Fibroblast of pulmonary artery (primary cell): ENCODE measurements at regions not wholly inside any gene's neighbourhood (a gene's known extent, or its start where the extent isn't known, plus 50 kb on each side); places are given as distances from the start of the nearest gene placed in this dataset.

ENCODE experiments used
- DNase-seq: peaks from one replicate; pipeline ENCODE4 v3.0.0-alpha.2; 2010; ENCODE audit warnings: low read depth
- H3K4me3 ChIP-seq: replicated peaks from 2 replicates; pipeline ENCODE4 v1.5.1; 2011; ENCODE audit warnings: low read depth, mild to moderate bottlenecking, control low read depth, low read length, moderate library complexity
- CTCF ChIP-seq: IDR thresholded peaks from 2 replicates; pipeline ENCODE4 v1.5.1; 2011; ENCODE audit warnings: mild to moderate bottlenecking, control low read depth, low read length, inconsistent platforms; ENCODE audit errors: missing control alignments

- TF ChIP-seq CTCF, result no peak
- no peak for DNase-seq
- no peak overlapping the region for H3K4me3 ChIP-seq
Observed at GRCh38 chr15:95345867-95346266, 984.6 kb upstream of the NR2F2 start.

- no peak for DNase-seq
- no peak for TF ChIP-seq CTCF
- no peak overlapping the region for H3K4me3 ChIP-seq
Observed at GRCh38 chr15:95346721-95347475, 983.6 kb upstream of the NR2F2 start.

GRCh38 chr15:95347837-95348236 is 982.7 kb upstream of the NR2F2 start:
- no peak for TF ChIP-seq CTCF
- no peak for DNase-seq
- no peak overlapping the region for H3K4me3 ChIP-seq

GRCh38 chr15:95350908-95351307 is 979.6 kb upstream of the NR2F2 start:
- H3K4me3 ChIP-seq, result no peak overlapping the region
- TF ChIP-seq CTCF, result no peak
- DNase-seq, result no peak

- TF ChIP-seq CTCF, result no peak
- DNase-seq, result no peak
- H3K4me3 ChIP-seq, result no peak overlapping the region
Observed at GRCh38 chr15:95352631-95353187, 977.8 kb upstream of the NR2F2 start.

- no peak overlapping the region for H3K4me3 ChIP-seq
- TF ChIP-seq CTCF, result no peak
- no peak for DNase-seq
Observed at GRCh38 chr15:95353512-95353911, 977.0 kb upstream of the NR2F2 start.

- DNase-seq, result no peak
- no peak for TF ChIP-seq CTCF
- H3K4me3 ChIP-seq, result no peak overlapping the region
Observed at GRCh38 chr15:95359966-95360365, 970.5 kb upstream of the NR2F2 start.
